MM.1S (cell line): ENCODE measurements at regions not wholly inside any gene's neighbourhood (a gene's known extent, or its start where the extent isn't known, plus 50 kb on each side); places are given as distances from the start of the nearest gene placed in this dataset.

ENCODE experiments used
- DNase-seq: peaks from one replicate; pipeline ENCODE4 v3.0.0-alpha.2; 2015
- H2AFZ ChIP-seq: fragments of 300-600 bp; sonication (generic); 2 replicates; pipeline ENCODE4 v1.6.0; 2016; ENCODE audit warnings: antibody characterized with exemption, low read length
- H3F3A ChIP-seq: fragments of 300-600 bp; sonication (generic); 2 replicates; pipeline ENCODE4 v1.6.1; 2016; ENCODE audit warnings: mild to moderate bottlenecking, antibody characterized with exemption, low read length, moderate library complexity, mixed read lengths; ENCODE audit not compliant: insufficient read depth
- H3K27ac ChIP-seq: fragments of 300-600 bp; sonication (generic); 2 replicates; pipeline ENCODE4 v1.5.1; 2016; ENCODE audit warnings: mild to moderate bottlenecking, low read length
- H3K27me3 ChIP-seq: fragments of 300-600 bp; sonication (generic); replicated peaks from 2 replicates; pipeline ENCODE4 v1.6.0; 2016; ENCODE audit warnings: low read length; ENCODE audit not compliant: insufficient read depth
- H3K36me3 ChIP-seq: fragments of 300-600 bp; sonication (generic); replicated peaks from 2 replicates; pipeline ENCODE4 v1.6.1; 2016; ENCODE audit warnings: mild to moderate bottlenecking, low read length, mixed read lengths; ENCODE audit not compliant: insufficient read depth
- H3K4me1 ChIP-seq: fragments of 300-600 bp; sonication (generic); 2 replicates; pipeline ENCODE4 v1.6.1; 2016; ENCODE audit warnings: low read length, mixed read lengths
- H3K4me2 ChIP-seq: fragments of 300-600 bp; sonication (generic); 2 replicates; pipeline ENCODE4 v1.6.0; 2016; ENCODE audit warnings: low read depth, low read length
- H3K4me3 ChIP-seq: fragments of 300-600 bp; sonication (generic); 2 replicates; pipeline ENCODE4 v1.5.1; 2016; ENCODE audit warnings: low read length, mixed read lengths
- H3K79me2 ChIP-seq: fragments of 300-600 bp; sonication (generic); 2 replicates; pipeline ENCODE4 v1.6.1; 2016; ENCODE audit warnings: mixed run types, low read length, mixed read lengths
- H3K9ac ChIP-seq: fragments of 300-600 bp; sonication (generic); 2 replicates; pipeline ENCODE4 v1.6.1; 2016; ENCODE audit warnings: low read length, mixed read lengths
- H3K9me2 ChIP-seq: fragments of 300-600 bp; sonication (generic); replicated peaks from 2 replicates; pipeline ENCODE4 v1.6.1; 2016; ENCODE audit warnings: mild to moderate bottlenecking, low read length, mixed read lengths; ENCODE audit not compliant: insufficient read depth
- H3K9me3 ChIP-seq: fragments of 300-600 bp; sonication (generic); replicated peaks from 2 replicates; pipeline ENCODE4 v1.6.1; 2016; ENCODE audit warnings: mild to moderate bottlenecking, low read length, mixed read lengths; ENCODE audit not compliant: insufficient read depth
- H4K20me1 ChIP-seq: fragments of 300-600 bp; sonication (generic); 2 replicates; pipeline ENCODE4 v1.6.1; 2016; ENCODE audit warnings: mild to moderate bottlenecking, low read length, moderate library complexity, mixed read lengths; ENCODE audit not compliant: insufficient read depth
- EZH2 ChIP-seq: fragments of 300-600 bp; sonication (generic); optimal IDR thresholded peaks from 2 replicates; pipeline ENCODE3; 2017; ENCODE audit warnings: low read depth, mild to moderate bottlenecking, antibody characterized with exemption, low read length, mixed read lengths
- EZH2phosphoT487 ChIP-seq: fragments of 300-600 bp; sonication (generic); IDR thresholded peaks from 2 replicates; pipeline ENCODE4 v1.6.1; 2018; ENCODE audit warnings: antibody characterized with exemption, low read length
- TF ChIP-seq, protein P1 (sequence below): fragments of 300-600 bp; sonication (generic); IDR thresholded peaks from 2 replicates; pipeline ENCODE4 v1.5.1; 2016; ENCODE audit warnings: antibody characterized with exemption, low read length, mixed read lengths

DNA sequence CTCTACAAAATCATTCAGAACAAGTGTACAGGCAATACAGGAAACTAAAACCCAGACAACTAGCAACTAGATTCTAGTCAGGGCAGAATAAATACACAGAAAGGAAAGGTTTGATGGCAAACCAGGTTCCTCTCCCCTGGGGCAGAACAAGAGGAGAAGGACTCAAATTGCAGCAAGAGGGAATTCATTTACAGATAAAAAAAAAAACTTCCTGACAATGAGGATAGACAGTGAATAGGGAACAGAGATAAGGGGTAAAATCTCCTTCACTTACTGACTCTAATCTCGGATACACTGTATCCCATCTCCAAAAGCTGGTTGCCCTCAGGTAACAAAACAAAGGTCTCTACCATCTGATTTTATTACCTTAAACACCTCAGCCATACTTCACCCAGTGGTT is 244.0 kb downstream of the SEC61B start:
- H3K36me3 ChIP-seq: no peaks in the 10 kb centered on the region
- H3K9me2 ChIP-seq: no peaks in the 10 kb centered on the region
- no peak for DNase-seq
- no peaks in the 10 kb centered on the region for H3K79me2 ChIP-seq
- H4K20me1 ChIP-seq: no peaks in the 10 kb centered on the region
- no peak overlapping the region for H3K4me3 ChIP-seq
- TF ChIP-seq, protein P1, sequence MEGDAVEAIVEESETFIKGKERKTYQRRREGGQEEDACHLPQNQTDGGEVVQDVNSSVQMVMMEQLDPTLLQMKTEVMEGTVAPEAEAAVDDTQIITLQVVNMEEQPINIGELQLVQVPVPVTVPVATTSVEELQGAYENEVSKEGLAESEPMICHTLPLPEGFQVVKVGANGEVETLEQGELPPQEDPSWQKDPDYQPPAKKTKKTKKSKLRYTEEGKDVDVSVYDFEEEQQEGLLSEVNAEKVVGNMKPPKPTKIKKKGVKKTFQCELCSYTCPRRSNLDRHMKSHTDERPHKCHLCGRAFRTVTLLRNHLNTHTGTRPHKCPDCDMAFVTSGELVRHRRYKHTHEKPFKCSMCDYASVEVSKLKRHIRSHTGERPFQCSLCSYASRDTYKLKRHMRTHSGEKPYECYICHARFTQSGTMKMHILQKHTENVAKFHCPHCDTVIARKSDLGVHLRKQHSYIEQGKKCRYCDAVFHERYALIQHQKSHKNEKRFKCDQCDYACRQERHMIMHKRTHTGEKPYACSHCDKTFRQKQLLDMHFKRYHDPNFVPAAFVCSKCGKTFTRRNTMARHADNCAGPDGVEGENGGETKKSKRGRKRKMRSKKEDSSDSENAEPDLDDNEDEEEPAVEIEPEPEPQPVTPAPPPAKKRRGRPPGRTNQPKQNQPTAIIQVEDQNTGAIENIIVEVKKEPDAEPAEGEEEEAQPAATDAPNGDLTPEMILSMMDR: no peak
- TF ChIP-seq EZH2 (no peak), EZH2phosphoT487 (no peak)
- H2AFZ ChIP-seq: no peak overlapping the region
- H3K27ac ChIP-seq: no peak overlapping the region
- no peak overlapping the region for H3K4me2 ChIP-seq
- H3K4me1 ChIP-seq: no peaks in the 10 kb centered on the region
- no peaks in the 10 kb centered on the region for H3F3A ChIP-seq
- no peaks in the 10 kb centered on the region for H3K9me3 ChIP-seq
- H3K9ac ChIP-seq: no peak overlapping the region
- no peaks in the 10 kb centered on the region for H3K27me3 ChIP-seq

DNA sequence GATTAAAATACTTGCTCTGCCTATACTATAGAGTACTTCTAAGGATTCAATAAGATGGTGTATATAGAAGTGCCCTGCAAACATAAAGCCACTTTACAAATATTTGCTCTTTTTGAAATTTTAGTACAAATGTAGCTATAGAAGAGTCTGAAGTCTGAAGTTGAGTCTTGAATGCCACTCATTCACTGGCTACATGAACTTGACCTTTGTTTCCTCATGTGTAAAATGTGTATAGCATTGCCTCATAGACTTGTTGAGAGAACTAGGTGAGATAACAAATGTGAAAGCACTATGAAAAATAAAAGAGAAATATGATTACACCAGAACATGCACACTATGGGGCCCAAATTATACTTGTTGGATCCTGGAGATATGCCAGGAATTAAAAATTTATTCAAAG is 244.7 kb downstream of the SEC61B start:
- no peaks in the 10 kb centered on the region for H3F3A ChIP-seq
- no peaks in the 10 kb centered on the region for H3K79me2 ChIP-seq
- no peaks in the 10 kb centered on the region for H3K27me3 ChIP-seq
- TF ChIP-seq EZH2phosphoT487 (no peak), EZH2 (no peak)
- TF ChIP-seq, protein P1: no peak
- no peaks in the 10 kb centered on the region for H3K9me2 ChIP-seq
- H3K4me3 ChIP-seq: no peak overlapping the region
- no peak overlapping the region for H2AFZ ChIP-seq
- no peak for DNase-seq
- H4K20me1 ChIP-seq: no peaks in the 10 kb centered on the region
- H3K4me2 ChIP-seq: no peak overlapping the region
- no peaks in the 10 kb centered on the region for H3K36me3 ChIP-seq
- H3K9me3 ChIP-seq: no peaks in the 10 kb centered on the region
- H3K4me1 ChIP-seq: no peaks in the 10 kb centered on the region
- H3K27ac ChIP-seq: no peak overlapping the region
- H3K9ac ChIP-seq: no peak overlapping the region

DNA sequence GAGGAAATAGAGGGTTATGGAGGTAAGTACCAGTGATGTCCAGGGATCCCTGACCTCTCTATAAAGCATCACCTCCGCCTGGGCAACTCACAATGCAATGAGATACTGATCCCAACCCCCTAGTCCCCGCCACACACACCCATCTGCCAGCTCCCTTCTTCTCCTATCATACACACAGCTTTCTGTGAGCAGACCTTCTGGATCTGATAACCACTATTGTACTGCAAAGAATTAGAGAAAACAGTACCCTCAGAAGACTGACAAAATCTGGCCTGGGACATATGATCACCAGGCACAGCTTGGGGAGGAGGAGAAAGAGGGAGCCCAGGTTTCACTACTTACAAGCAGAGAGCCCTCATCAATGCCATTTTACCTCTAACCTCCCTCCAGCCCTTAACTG is 249.0 kb downstream of the SEC61B start:
- H3K36me3 ChIP-seq: no peaks in the 10 kb centered on the region
- no peak overlapping the region for H3K4me2 ChIP-seq
- H3K79me2 ChIP-seq: no peaks in the 10 kb centered on the region
- no peak for DNase-seq
- H3K9me2 ChIP-seq: no peaks in the 10 kb centered on the region
- no peak for TF ChIP-seq EZH2phosphoT487
- TF ChIP-seq EZH2: no peak
- TF ChIP-seq, protein P1: no peak
- no peaks in the 10 kb centered on the region for H3K4me1 ChIP-seq
- no peaks in the 10 kb centered on the region for H3F3A ChIP-seq
- no peaks in the 10 kb centered on the region for H3K9me3 ChIP-seq
- no peak overlapping the region for H2AFZ ChIP-seq
- H3K27me3 ChIP-seq: no peaks in the 10 kb centered on the region
- no peak overlapping the region for H3K9ac ChIP-seq
- no peak overlapping the region for H3K27ac ChIP-seq
- H3K4me3 ChIP-seq: no peak overlapping the region
- H4K20me1 ChIP-seq: no peaks in the 10 kb centered on the region
